DOHH2 (cell line): ENCODE measurements at regions not wholly inside any gene's neighbourhood (a gene's known extent, or its start where the extent isn't known, plus 50 kb on each side); places are given as distances from the start of the nearest gene placed in this dataset.

Experiments
- H3F3A ChIP-seq: fragments of 200-600 bp; sonication (generic), shearing (Covaris generic); 2 replicates; pipeline ENCODE4 v1.6.0; 2016; ENCODE audit warnings: antibody characterized with exemption, mild to moderate bottlenecking; ENCODE audit not compliant: control insufficient read depth, insufficient read depth
- H3K27ac ChIP-seq: fragments of 200-600 bp; sonication (generic); 2 replicates; pipeline ENCODE4 v1.5.1; 2014; ENCODE audit warnings: low read depth, mild to moderate bottlenecking, low read length, moderate library complexity
- H3K27me3 ChIP-seq: fragments of 200-600 bp; sonication (generic); 2 replicates; pipeline ENCODE4 v1.6.1; 2014; ENCODE audit warnings: mild to moderate bottlenecking, low read length, mixed read lengths; ENCODE audit not compliant: control insufficient read depth
- H3K36me3 ChIP-seq: fragments of 200-600 bp; sonication (generic); 2 replicates; pipeline ENCODE4 v1.6.1; 2014; ENCODE audit warnings: mild to moderate bottlenecking, low read length, moderate library complexity, mixed read lengths; ENCODE audit not compliant: control insufficient read depth
- H3K4me1 ChIP-seq: fragments of 200-600 bp; sonication (generic); 2 replicates; pipeline ENCODE4 v1.6.1; 2014; ENCODE audit warnings: mild to moderate bottlenecking, low read length, mixed read lengths; ENCODE audit not compliant: control insufficient read depth
- H3K4me2 ChIP-seq: fragments of 200-600 bp; sonication (generic); 2 replicates; pipeline ENCODE4 v1.6.0; 2014; ENCODE audit warnings: mild to moderate bottlenecking, low read length, moderate library complexity
- H3K4me3 ChIP-seq: fragments of 200-600 bp; sonication (generic); 2 replicates; pipeline ENCODE4 v1.5.1; 2014; ENCODE audit warnings: mild to moderate bottlenecking, low read length, mixed read lengths
- H3K79me2 ChIP-seq: fragments of 200-600 bp; sonication (generic); 2 replicates; pipeline ENCODE4 v1.6.1; 2014; ENCODE audit warnings: mild to moderate bottlenecking, low read length, mixed read lengths; ENCODE audit not compliant: control insufficient read depth
- H3K9me2 ChIP-seq: fragments of 200-600 bp; sonication (generic); replicated peaks from 2 replicates; pipeline ENCODE4 v1.6.1; 2014; ENCODE audit warnings: mild to moderate bottlenecking, low read length, mixed read lengths; ENCODE audit not compliant: control insufficient read depth
- H3K9me3 ChIP-seq: fragments of 200-600 bp; sonication (generic); 2 replicates; pipeline ENCODE4 v1.6.1; 2014; ENCODE audit warnings: antibody characterized with exemption, low read length, mixed read lengths; ENCODE audit not compliant: control insufficient read depth, insufficient read depth
- H4K20me1 ChIP-seq: fragments of 200-600 bp; sonication (generic); 2 replicates; pipeline ENCODE4 v1.6.0; 2014; ENCODE audit warnings: low read depth, mild to moderate bottlenecking, antibody characterized with exemption, low read length, moderate library complexity; ENCODE audit not compliant: control insufficient read depth, insufficient read depth
- CTCF ChIP-seq: fragments of 200-600 bp; sonication (generic); IDR thresholded peaks from one replicate; pipeline ENCODE4 v1.5.1; 2014; ENCODE audit warnings: antibody characterized with exemption, mild to moderate bottlenecking, low read depth, low read length; ENCODE audit not compliant: poor library complexity, severe bottlenecking
- EZH2phosphoT487 ChIP-seq: fragments of 200-600 bp; sonication (generic); IDR thresholded peaks from 2 replicates; pipeline ENCODE4 v1.6.1; 2017; ENCODE audit warnings: borderline replicate concordance, mild to moderate bottlenecking, antibody characterized with exemption, low read length, moderate library complexity, mixed read lengths

- Histone ChIP-seq H3F3A (no peaks in the 10 kb centered on the region), H3K9me2 (no peaks in the 10 kb centered on the region), H3K4me3 (no peak overlapping the region), H3K4me1 (no peaks in the 10 kb centered on the region), H3K36me3 (no peaks in the 10 kb centered on the region), H3K9me3 (peaks cover 4% of the 10 kb centered on the region; the same call in 1 of the 2 replicates), H3K27me3 (no peaks in the 10 kb centered on the region), H3K4me2 (no peak overlapping the region), H3K27ac (no peak overlapping the region), H4K20me1 (no peaks in the 10 kb centered on the region), H3K79me2 (no peaks in the 10 kb centered on the region)
- TF ChIP-seq CTCF (no peak), EZH2phosphoT487 (no peak)
Measured at GRCh38 chr14:38412654-38413053, 156.8 kb upstream of the CLEC14A start.

DNA sequence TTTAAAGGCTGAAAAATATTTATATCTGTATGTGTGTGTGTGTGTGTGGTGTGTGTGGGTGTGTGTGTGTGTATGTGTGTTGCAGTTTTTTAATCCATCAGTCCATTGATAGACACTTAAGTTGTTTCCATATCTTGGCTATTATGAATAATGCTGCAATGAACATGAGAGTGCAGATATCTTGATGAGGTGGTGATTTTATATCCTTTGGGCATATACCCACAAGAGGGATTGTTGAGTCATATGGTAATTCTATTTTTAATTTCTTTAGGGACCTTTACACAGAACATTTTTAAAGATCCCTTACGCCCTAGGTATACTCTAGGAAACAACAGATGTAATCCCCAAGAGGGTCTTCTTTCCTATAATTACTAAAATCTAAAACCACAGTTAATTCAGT is 154.5 kb upstream of the CLEC14A start:
- Histone ChIP-seq H4K20me1 (no peaks in the 10 kb centered on the region), H3K9me2 (no peaks in the 10 kb centered on the region), H3F3A (no peaks in the 10 kb centered on the region), H3K27ac (no peak overlapping the region), H3K9me3 (peaks cover 4% of the 10 kb centered on the region; the same call in 1 of the 2 replicates), H3K4me1 (no peaks in the 10 kb centered on the region), H3K27me3 (no peaks in the 10 kb centered on the region), H3K4me3 (no peak overlapping the region), H3K79me2 (no peaks in the 10 kb centered on the region), H3K4me2 (no peak overlapping the region), H3K36me3 (no peaks in the 10 kb centered on the region)
- TF ChIP-seq CTCF: no peak

DNA sequence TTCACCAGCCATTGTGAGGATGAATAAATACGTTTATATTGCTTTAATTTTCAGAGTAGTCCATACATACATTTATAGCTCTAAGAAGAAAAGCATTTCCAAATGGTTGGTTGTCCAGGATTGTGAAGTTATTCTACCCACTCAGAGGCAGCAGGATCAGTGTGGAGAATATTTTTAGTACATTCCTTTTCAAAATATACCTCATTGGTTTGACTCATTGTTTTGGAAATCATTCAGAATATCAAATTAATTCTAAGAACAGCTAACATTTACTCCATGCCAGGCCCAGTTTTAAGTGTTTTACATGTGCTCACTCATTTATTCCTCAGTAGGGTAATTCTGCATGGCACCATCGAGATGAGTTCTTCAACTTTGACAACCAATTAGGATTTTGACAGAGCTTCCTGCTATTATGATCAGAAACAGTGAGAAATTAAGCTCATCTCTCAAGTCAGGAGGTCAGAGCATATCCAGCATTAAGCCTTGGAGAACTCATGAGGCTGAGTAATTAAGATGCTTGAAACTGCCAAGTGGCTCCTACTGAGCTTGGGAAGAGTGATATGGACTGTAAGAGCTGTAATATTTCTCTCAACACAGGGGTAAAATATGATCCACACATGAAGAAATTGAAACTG is 153.3 kb upstream of the CLEC14A start:
- Histone ChIP-seq H4K20me1 (no peaks in the 10 kb centered on the region), H3F3A (no peaks in the 10 kb centered on the region), H3K27me3 (no peaks in the 10 kb centered on the region), H3K27ac (no peak overlapping the region), H3K4me3 (no peak overlapping the region), H3K9me2 (no peaks in the 10 kb centered on the region), H3K4me2 (no peak overlapping the region), H3K4me1 (no peaks in the 10 kb centered on the region), H3K36me3 (no peaks in the 10 kb centered on the region), H3K79me2 (no peaks in the 10 kb centered on the region), H3K9me3 (peaks cover 4% of the 10 kb centered on the region; the same call in 1 of the 2 replicates)
- TF ChIP-seq EZH2phosphoT487: no peak
- no peak for TF ChIP-seq CTCF
